Neutrophil (primary cell): ENCODE measurements at regions not wholly inside any gene's neighbourhood (a gene's known extent, or its start where the extent isn't known, plus 50 kb on each side); places are given as distances from the start of the nearest gene placed in this dataset.

Experiments
- H3K27ac ChIP-seq: fragments of 200-600 bp; sonication (generic); 2 replicates; pipeline ENCODE4 v1.5.1; 2016; ENCODE audit warnings: mild to moderate bottlenecking, moderate library complexity
- H3K27me3 ChIP-seq: fragments of 200-600 bp; sonication (generic); 2 replicates; pipeline ENCODE4 v1.6.0; 2016; ENCODE audit warnings: mild to moderate bottlenecking
- H3K36me3 ChIP-seq: fragments of 200-600 bp; sonication (generic); 2 replicates; pipeline ENCODE4 v1.5.1; 2017
- H3K4me1 ChIP-seq, 2 experiments: fragments of 200-600 bp in 1 of 2; sonication (generic) in 1 of 2; 1 replicate in 1 of 2; 2 replicates in 1 of 2; pipeline versions ENCODE4 v1.5.1 to v1.6.1; 2013 to 2016; ENCODE audit warnings: low read depth in 1 of 2, low read length in 1 of 2, mild to moderate bottlenecking in 1 of 2, moderate library complexity in 1 of 2; ENCODE audit not compliant: control insufficient read depth in 1 of 2, insufficient read depth in 1 of 2
- H3K4me3 ChIP-seq, 2 experiments: fragments of 200-600 bp in 1 of 2; sonication (generic) in 1 of 2; 1 replicate in 1 of 2; 2 replicates in 1 of 2; pipeline ENCODE4 v1.5.1; 2013 to 2016; ENCODE audit warnings: low read depth in 1 of 2, low read length in 1 of 2, mild to moderate bottlenecking in 1 of 2, moderate library complexity in 1 of 2
- H3K9me3 ChIP-seq: fragments of 200-600 bp; sonication (generic); 2 replicates; pipeline ENCODE4 v1.5.1; 2016
- TF ChIP-seq, protein P1 (sequence below): fragments of 200-600 bp; sonication (generic); IDR thresholded peaks from 2 replicates; pipeline ENCODE4 v1.5.1; 2016; ENCODE audit warnings: antibody characterized with exemption

DNA sequence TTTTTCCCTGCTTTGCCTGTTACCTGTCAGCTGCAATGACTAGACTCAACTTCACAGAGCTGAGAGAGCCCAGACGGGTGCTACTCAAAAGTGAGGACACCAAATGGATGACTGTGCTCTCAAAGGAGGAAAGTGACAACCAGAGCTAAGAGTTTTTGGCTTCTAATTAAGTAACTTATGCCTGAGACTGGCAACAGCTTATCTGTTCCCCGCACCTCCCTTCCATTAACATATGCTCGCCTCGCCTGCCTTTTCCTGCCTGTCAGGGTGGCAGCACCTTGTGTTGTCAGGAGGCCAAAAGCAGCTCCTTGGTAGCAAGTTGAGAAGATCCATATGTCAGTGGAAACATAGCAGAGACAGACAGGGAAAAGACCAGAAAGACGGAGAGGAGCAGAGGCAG, 573.9 kb upstream of the KIRREL3 start:
- Histone ChIP-seq H3K36me3 (no peaks in the 10 kb centered on the region), H3K9me3 (no peaks in the 10 kb centered on the region), H3K4me1 (no peaks in the 10 kb centered on the region), H3K4me3 (no peak overlapping the region), H3K27me3 (no peaks in the 10 kb centered on the region), H3K27ac (no peak overlapping the region)
- TF ChIP-seq, protein P1, sequence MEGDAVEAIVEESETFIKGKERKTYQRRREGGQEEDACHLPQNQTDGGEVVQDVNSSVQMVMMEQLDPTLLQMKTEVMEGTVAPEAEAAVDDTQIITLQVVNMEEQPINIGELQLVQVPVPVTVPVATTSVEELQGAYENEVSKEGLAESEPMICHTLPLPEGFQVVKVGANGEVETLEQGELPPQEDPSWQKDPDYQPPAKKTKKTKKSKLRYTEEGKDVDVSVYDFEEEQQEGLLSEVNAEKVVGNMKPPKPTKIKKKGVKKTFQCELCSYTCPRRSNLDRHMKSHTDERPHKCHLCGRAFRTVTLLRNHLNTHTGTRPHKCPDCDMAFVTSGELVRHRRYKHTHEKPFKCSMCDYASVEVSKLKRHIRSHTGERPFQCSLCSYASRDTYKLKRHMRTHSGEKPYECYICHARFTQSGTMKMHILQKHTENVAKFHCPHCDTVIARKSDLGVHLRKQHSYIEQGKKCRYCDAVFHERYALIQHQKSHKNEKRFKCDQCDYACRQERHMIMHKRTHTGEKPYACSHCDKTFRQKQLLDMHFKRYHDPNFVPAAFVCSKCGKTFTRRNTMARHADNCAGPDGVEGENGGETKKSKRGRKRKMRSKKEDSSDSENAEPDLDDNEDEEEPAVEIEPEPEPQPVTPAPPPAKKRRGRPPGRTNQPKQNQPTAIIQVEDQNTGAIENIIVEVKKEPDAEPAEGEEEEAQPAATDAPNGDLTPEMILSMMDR = no peak

DNA sequence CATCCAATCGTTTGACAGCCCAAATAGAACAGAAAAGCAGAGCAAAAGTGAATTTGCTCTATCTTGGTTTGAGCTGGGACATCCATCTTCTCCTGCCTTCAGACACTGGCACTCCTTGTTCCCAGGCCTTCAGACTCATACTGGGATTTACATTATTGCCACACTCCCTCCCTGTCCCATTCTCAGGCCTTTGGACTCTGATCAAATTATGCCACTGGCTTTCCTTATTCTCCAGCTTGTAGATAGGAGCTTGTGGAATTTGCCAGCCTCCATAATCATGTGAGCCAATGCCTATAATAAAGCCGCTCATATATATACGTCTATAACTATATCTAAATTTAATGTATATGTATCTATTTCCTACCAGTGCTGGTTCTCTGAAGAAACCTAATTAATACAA, 568.3 kb upstream of the KIRREL3 start:
- Histone ChIP-seq H3K4me1 (no peaks in the 10 kb centered on the region), H3K36me3 (no peaks in the 10 kb centered on the region), H3K27me3 (no peaks in the 10 kb centered on the region), H3K27ac (no peak overlapping the region), H3K4me3 (no peak overlapping the region), H3K9me3 (no peaks in the 10 kb centered on the region)
- TF ChIP-seq, protein P1 = no peak

DNA sequence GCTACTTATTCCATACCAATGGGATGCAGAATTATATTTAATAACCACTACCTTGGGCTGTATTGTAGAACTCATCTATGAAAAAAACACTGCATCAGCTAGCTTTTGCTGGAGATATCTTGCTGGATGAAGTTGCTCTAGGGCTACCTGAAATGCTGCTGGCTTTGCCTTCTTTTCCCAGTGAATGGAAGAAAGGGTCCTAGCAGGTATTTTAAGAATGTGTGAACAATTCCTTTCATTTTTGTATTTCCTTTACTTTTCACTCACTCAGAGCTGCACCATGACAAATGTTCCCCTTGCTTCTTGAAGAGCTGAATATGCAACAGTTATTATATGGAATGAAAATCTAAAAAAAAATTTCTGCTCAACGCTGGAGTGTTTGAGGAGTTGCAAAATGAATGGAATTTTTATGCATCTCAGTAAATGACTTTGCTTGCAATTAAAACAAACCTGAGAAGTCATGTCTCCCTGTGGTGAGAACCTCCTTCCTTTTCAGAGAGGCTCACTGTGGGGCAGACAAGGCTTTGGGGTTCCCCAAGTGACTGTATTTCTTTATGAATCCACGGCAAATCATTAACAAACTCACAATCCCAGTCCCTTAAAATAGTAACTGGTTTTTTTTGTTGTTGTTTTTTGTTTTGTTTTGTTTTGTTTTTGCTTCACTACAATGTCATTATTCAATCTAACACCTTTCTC, 566.8 kb upstream of the KIRREL3 start:
- Histone ChIP-seq H3K27me3 (no peaks in the 10 kb centered on the region), H3K9me3 (no peaks in the 10 kb centered on the region), H3K4me3 (no peak overlapping the region), H3K27ac (no peak overlapping the region), H3K36me3 (no peaks in the 10 kb centered on the region), H3K4me1 (no peaks in the 10 kb centered on the region)
- TF ChIP-seq, protein P1 = no peak

DNA sequence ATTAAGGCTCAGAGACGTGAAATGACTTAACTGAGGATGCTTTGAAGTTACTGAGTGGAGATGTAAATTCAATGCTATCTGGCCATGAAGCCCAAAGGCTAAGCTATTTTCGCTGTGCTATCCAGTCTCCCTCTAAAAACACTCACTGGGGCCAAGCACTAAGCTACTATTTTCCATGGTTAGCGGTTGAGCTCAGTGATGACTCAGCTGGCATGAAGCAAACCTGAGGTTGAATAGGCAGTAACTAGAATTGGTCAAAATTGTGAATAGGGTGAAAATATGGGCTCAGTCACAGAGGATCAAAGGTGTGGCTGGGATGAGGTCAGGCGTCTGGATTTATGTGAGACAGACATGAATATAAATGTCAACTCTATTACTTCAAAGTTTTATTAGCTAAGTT, 564.2 kb upstream of the KIRREL3 start:
- H3K4me1 ChIP-seq = no peaks in the 10 kb centered on the region
- H3K27ac ChIP-seq = no peak overlapping the region
- H3K36me3 ChIP-seq = no peaks in the 10 kb centered on the region
- TF ChIP-seq, protein P1 = no peak
- no peak overlapping the region for H3K4me3 ChIP-seq
- H3K27me3 ChIP-seq = no peaks in the 10 kb centered on the region
- no peaks in the 10 kb centered on the region for H3K9me3 ChIP-seq

DNA sequence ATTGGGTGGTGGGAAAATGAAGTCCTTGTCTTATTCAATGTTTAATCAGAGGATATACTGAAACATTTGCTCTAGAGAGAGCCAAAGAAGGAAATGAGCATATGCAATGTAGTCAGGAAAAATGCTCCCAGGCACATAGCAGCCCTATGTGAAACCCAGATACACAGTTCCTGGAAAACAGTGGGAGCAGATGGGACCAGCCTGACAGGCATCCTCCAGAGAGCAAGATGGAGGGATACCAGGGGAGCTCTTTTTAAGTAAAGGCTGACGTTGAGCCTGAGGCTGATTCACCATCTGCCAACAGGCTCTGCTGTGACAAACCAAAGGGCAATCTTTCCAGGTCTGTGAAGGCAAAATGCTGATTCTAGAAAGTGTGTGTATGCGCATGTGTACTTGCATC, 559.4 kb upstream of the KIRREL3 start:
- TF ChIP-seq, protein P1 = no peak

More for the DNA sequence above, 559.4 kb upstream of the KIRREL3 start:
- Histone ChIP-seq H3K4me3 (no peak overlapping the region), H3K27me3 (no peaks in the 10 kb centered on the region), H3K27ac (no peak overlapping the region), H3K9me3 (no peaks in the 10 kb centered on the region), H3K4me1 (peaks cover 6 to 9% of the 10 kb centered on the region in 2 experiments), H3K36me3 (no peaks in the 10 kb centered on the region)
